ENCODE measurements at regions not wholly inside any gene's neighbourhood (a gene's known extent, or its start where the extent isn't known, plus 50 kb on each side); places are given as distances from the start of the nearest gene placed in this dataset.

- peak; percentile 20 for DNase-seq (ENCODE audit: low spot score)
- ChIA-PET CTCF (no interaction called here), POLR2A (ENCODE audit: low non-redundant PET) (no interaction called here)
- H3K27ac ChIP-seq = no peak overlapping the region
- TF ChIP-seq CTCF (conservative IDR thresholded peaks at IDR 0.05; ENCODE audit: low read depth) = no peak; the same call in 1 of the 2 replicates
Measured at GRCh38 chr15:79769069-79769481, 127.7 kb downstream of the MTHFS start.

GRCh38 chr15:79769933-79770759 is 126.7 kb downstream of the MTHFS start:
- no peak for DNase-seq (ENCODE audit: low spot score)

GRCh38 chr15:79773128-79773527 is 123.7 kb downstream of the MTHFS start:
- no peak for DNase-seq (ENCODE audit: low spot score)
- TF ChIP-seq CTCF (conservative IDR thresholded peaks at IDR 0.05; ENCODE audit: low read depth) = no peak
- H3K27ac ChIP-seq = no peak overlapping the region
- ChIA-PET CTCF (no interaction called here), POLR2A (ENCODE audit: low non-redundant PET) (no interaction called here)

More at GRCh38 chr15:79769933-79770759, 126.7 kb downstream of the MTHFS start:
- no peak overlapping the region for H3K27ac ChIP-seq
- POLR2A ChIA-PET (ENCODE audit: low non-redundant PET) = no interaction called here
- TF ChIP-seq CTCF (conservative IDR thresholded peaks at IDR 0.05; ENCODE audit: low read depth) = no peak
- CTCF ChIA-PET = no interaction called here

GRCh38 chr15:79775821-79776220 is 121.0 kb downstream of the MTHFS start:
- H3K27ac ChIP-seq = no peak overlapping the region
- TF ChIP-seq CTCF (conservative IDR thresholded peaks at IDR 0.05; ENCODE audit: low read depth) = no peak
- DNase-seq (ENCODE audit: low spot score) = no peak
- CTCF ChIA-PET = no interaction called here
- POLR2A ChIA-PET (ENCODE audit: low non-redundant PET) = no interaction called here

- no peak for DNase-seq (ENCODE audit: low spot score)
- no peak for TF ChIP-seq CTCF (conservative IDR thresholded peaks at IDR 0.05; ENCODE audit: low read depth)
- ChIA-PET CTCF (interaction anchor here (0.6 to 0.8 kb wide), 2 partner anchors 438 to 1191 kb away, joined by 3 read pairs; no protein-coding TSS in a partner anchor), POLR2A (ENCODE audit: low non-redundant PET) (no interaction called here)
- no peak overlapping the region for H3K27ac ChIP-seq
Measured at GRCh38 chr15:79777916-79778315, 118.9 kb downstream of the MTHFS start.

GRCh38 chr15:79778378-79778990 is 118.3 kb downstream of the MTHFS start:
- CTCF ChIA-PET = interaction anchor here (0.6 to 0.8 kb wide), 3 partner anchors 439 to 1191 kb away, joined by 3 to 4 read pairs (median 3); no protein-coding TSS in a partner anchor
- H3K27ac ChIP-seq = no peak overlapping the region
- DNase-seq (ENCODE audit: low spot score) = no peak
- no peak for TF ChIP-seq CTCF (conservative IDR thresholded peaks at IDR 0.05; ENCODE audit: low read depth)
- POLR2A ChIA-PET (ENCODE audit: low non-redundant PET) = no interaction called here

Data from RWPE1 (cell line).